Neural crest cell (in vitro differentiated cells): ENCODE measurements at regions not wholly inside any gene's neighbourhood (a gene's known extent, or its start where the extent isn't known, plus 50 kb on each side); places are given as distances from the start of the nearest gene placed in this dataset.

Source experiments
- DNase-seq: peaks from one replicate; pipeline ENCODE4 v3.0.0; 2021; ENCODE audit warnings: low read depth, mixed read lengths, low spot score
- H3K27ac Mint-ChIP-seq: one replicate; pipeline ENCODE4 v1.8.0; 2021; ENCODE audit warnings: mild to moderate bottlenecking, mixed read lengths; ENCODE audit not compliant: unreplicated experiment
- H3K27me3 Mint-ChIP-seq: 2 replicates; pipeline ENCODE4 v1.8.0; 2021; ENCODE audit warnings: low read depth, mild to moderate bottlenecking, mixed read lengths
- H3K36me3 Mint-ChIP-seq: 2 replicates; pipeline ENCODE4 v1.8.0; 2021; ENCODE audit warnings: low read depth, mild to moderate bottlenecking, mixed read lengths
- H3K4me1 Mint-ChIP-seq: 2 replicates; pipeline ENCODE4 v1.8.0; 2021; ENCODE audit warnings: mixed read lengths
- H3K4me3 Mint-ChIP-seq: one replicate; pipeline ENCODE4 v1.8.0; 2021; ENCODE audit warnings: mild to moderate bottlenecking, mixed read lengths
- H3K9me3 Mint-ChIP-seq: 2 replicates; pipeline ENCODE4 v1.8.0; 2021; ENCODE audit warnings: mixed read lengths
- CTCF ChIP-seq: fragments of 200-600 bp; sonication (generic); conservative IDR thresholded peaks from 2 replicates; pipeline ENCODE4 v1.5.0; 2021; ENCODE audit warnings: antibody characterized with exemption, mild to moderate bottlenecking

DNA sequence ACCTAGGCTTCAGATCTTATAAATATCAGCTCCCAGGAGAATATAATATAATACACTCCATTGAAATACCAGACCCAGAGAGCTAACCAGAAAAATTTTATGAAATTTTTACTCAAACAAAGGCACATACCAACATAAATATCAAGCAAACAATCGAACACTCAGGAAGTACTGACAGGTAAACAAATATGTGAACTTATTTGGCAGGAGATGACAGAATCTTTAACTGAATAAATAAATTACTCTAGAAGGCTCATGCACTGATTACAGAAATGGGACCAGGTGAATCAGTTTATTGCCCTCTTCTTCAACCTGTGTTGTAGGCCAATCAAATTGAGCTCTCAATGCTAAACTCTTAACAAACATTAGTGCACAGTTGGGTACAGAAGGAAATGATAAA, 225.2 kb upstream of the PABPC4L start:
- H3K27ac Mint-ChIP-seq: no peak overlapping the region
- no peaks in the 10 kb centered on the region for H3K36me3 Mint-ChIP-seq
- DNase-seq: no peak
- no peak overlapping the region for H3K4me3 Mint-ChIP-seq
- TF ChIP-seq CTCF: no peak
- H3K27me3 Mint-ChIP-seq: no peaks in the 10 kb centered on the region
- no peaks in the 10 kb centered on the region for H3K4me1 Mint-ChIP-seq
- H3K9me3 Mint-ChIP-seq: no peaks in the 10 kb centered on the region

DNA sequence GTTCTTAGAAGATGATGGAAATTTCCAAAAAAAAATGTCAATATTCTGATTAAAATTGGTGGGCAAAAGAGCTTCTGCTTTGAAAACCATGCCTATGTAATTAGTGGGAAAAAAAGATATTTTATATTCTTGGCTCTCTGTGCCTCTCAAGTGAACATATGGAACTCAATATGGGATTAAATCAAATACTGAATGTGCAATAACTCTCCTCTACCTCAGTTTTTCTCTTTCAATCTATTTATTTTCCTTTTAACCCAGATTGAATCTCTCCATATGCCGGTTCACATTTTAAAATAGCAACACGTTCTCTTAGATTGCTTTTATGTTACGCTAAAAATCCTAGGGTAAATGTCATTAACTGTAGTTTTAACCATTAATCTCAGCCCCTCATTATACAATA, 224.2 kb upstream of the PABPC4L start:
- no peaks in the 10 kb centered on the region for H3K4me1 Mint-ChIP-seq
- H3K27me3 Mint-ChIP-seq: no peaks in the 10 kb centered on the region
- no peaks in the 10 kb centered on the region for H3K36me3 Mint-ChIP-seq

DNA sequence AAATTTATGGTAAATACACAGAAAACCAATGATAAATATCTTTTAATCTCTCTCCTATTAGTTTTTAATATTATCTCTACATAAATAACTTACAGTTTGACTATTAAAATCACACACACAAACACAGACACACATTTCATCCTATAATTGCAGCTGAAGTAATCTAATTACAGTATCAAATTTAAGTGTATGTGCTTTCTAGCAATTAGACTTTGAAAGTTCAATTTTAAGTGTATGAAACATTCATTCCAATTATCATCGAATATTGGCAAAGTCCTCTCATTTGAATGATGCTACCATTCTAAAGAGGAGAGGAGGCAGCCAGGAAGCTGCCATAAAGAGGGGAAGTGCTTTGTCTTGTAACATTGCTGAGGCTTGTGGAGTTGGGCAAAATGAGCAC, 221.2 kb upstream of the PABPC4L start:
- Mint-ChIP-seq H3K36me3 (no peaks in the 10 kb centered on the region), H3K4me3 (no peak overlapping the region), H3K27me3 (no peaks in the 10 kb centered on the region), H3K4me1 (no peaks in the 10 kb centered on the region), H3K9me3 (no peaks in the 10 kb centered on the region), H3K27ac (no peak overlapping the region)
- no peak for TF ChIP-seq CTCF
- DNase-seq: no peak

More for the DNA sequence above, 224.2 kb upstream of the PABPC4L start:
- Mint-ChIP-seq H3K9me3 (no peaks in the 10 kb centered on the region), H3K27ac (no peak overlapping the region), H3K4me3 (no peak overlapping the region)
- no peak for TF ChIP-seq CTCF
- no peak for DNase-seq

- no peaks in the 10 kb centered on the region for H3K27me3 Mint-ChIP-seq
- no peaks in the 10 kb centered on the region for H3K9me3 Mint-ChIP-seq
- H3K27ac Mint-ChIP-seq: no peak overlapping the region
- H3K36me3 Mint-ChIP-seq: no peaks in the 10 kb centered on the region
- H3K4me3 Mint-ChIP-seq: no peak overlapping the region
- DNase-seq: no peak
- no peak for TF ChIP-seq CTCF
- H3K4me1 Mint-ChIP-seq: no peaks in the 10 kb centered on the region
Measured at GRCh38 chr4:134421734-134422133, 220.1 kb upstream of the PABPC4L start.

- no peak overlapping the region for H3K4me3 Mint-ChIP-seq
- DNase-seq: no peak
- H3K27ac Mint-ChIP-seq: no peak overlapping the region
- no peaks in the 10 kb centered on the region for H3K4me1 Mint-ChIP-seq
- H3K9me3 Mint-ChIP-seq: no peaks in the 10 kb centered on the region
- H3K36me3 Mint-ChIP-seq: no peaks in the 10 kb centered on the region
- no peak for TF ChIP-seq CTCF
- H3K27me3 Mint-ChIP-seq: no peaks in the 10 kb centered on the region
Measured at GRCh38 chr4:134408897-134409296, 207.3 kb upstream of the PABPC4L start.

DNA sequence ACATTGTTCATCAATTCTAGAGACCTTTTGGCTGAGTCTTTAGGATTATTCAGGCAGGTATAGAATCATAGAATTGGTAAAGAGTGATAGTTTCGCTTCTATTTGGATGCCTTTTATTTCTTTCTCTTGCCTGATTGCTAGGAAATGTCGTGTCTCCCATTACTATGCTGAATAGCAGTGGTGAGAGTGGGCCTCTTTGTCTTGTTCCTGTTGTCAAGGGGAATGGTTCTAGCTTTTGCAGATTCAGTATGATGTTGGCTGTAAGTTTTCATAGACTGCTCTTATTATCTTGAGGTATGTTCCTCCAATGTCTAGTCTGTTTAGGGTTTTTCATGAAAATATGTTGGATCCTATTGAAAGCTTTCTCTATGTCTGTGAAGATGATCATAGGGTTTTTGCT, 200.2 kb upstream of the PABPC4L start:
- peaks cover 5% of the 10 kb centered on the region for H3K4me1 Mint-ChIP-seq
- DNase-seq: no peak
- H3K9me3 Mint-ChIP-seq: peaks cover 13% of the 10 kb centered on the region
- no peak for TF ChIP-seq CTCF
- peaks cover 3% of the 10 kb centered on the region for H3K36me3 Mint-ChIP-seq
- no peak overlapping the region for H3K4me3 Mint-ChIP-seq
- no peaks in the 10 kb centered on the region for H3K27me3 Mint-ChIP-seq
- no peak overlapping the region for H3K27ac Mint-ChIP-seq
